ENCODE measurements at regions not wholly inside any gene's neighbourhood (a gene's known extent, or its start where the extent isn't known, plus 50 kb on each side); places are given as distances from the start of the nearest gene placed in this dataset.

DNA sequence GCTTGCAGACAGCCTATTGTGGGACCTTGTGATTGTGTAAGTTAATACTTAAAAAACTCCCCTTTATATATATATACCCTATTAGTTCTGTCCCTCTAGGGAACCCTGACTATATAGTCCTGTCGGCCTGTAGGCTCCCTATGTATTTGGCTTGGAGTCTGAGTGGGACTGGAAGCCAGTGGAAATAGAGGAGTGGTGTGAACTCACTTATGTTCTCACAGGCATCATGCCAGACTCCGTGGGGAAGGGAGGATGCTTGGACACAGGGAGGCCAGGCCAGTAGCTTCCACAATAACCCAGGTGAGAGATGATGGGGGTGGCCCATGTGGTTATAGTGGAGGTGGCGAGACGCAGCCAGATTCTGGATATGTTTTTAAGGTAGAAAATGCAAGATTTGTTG is 136.7 kb upstream of the SYT6 start:
- H4K91ac ChIP-seq (ENCODE audit: insufficient read depth, low read depth, low read length), result no peak overlapping the region
- no peak overlapping the region for H3K56ac ChIP-seq (ENCODE audit: extremely low read depth, insufficient read depth, low read length)
- no peaks in the 10 kb centered on the region for H3K36me3 ChIP-seq (ENCODE audit: control insufficient read depth, insufficient read depth, low read length)
- in situ Hi-C loops (cut with MboI; ENCODE audit: low sequenced_read_pairs) (loop anchor here (25.0 kb wide), 1 partner anchor 428 kb away; the partner anchor contains the start of gene PTPN22), intact Hi-C loops (cut with micrococcal nuclease) (no loop called here), dilution Hi-C loops (cut with HindIII; ENCODE audit: low sequenced_read_pairs, unreplicated experiment) (no loop called here)
- no peaks in the 10 kb centered on the region for H3K9me1 ChIP-seq (ENCODE audit: insufficient read depth, low read length)
- no peak overlapping the region for H4K5ac ChIP-seq (ENCODE audit: low read depth, low read length)
- no peaks in the 10 kb centered on the region for H4K20me1 ChIP-seq (ENCODE audit: insufficient read depth, low read length)
- H3K27ac ChIP-seq (ENCODE audit: insufficient read depth, low read length), result no peak overlapping the region
- H3K4me1 ChIP-seq (ENCODE audit: control insufficient read depth, insufficient read depth, low read length), result peaks cover 2% of the 10 kb centered on the region; the same call in 1 of the 2 replicates
- no peak overlapping the region for H4K8ac ChIP-seq (ENCODE audit: low read depth in 2 of 2, low read length in 2 of 2)
- no peaks in the 10 kb centered on the region for H3K79me1 ChIP-seq (ENCODE audit: low read depth in 1 of 2, low read length in 2 of 2)
- DNase-seq (no peak), ATAC-seq (ENCODE audit: low read depth) (no peak)
- no peak overlapping the region for H2AK5ac ChIP-seq (ENCODE audit: low read depth, low read length)
- H3K4me2 ChIP-seq (ENCODE audit: low read depth, low read length), result no peak overlapping the region
- ChIA-PET CTCF (no interaction called here), POLR2A (ENCODE audit: unreplicated experiment) (no interaction called here)
- no peak overlapping the region for H2BK15ac ChIP-seq (ENCODE audit: low read depth, low read length)
- H2AK9ac ChIP-seq (replicated peaks; ENCODE audit: low read depth, low read length, poor library complexity), result no peak overlapping the region
- H2BK20ac ChIP-seq (ENCODE audit: low read depth, low read length), result no peak overlapping the region
- H3K23ac ChIP-seq (ENCODE audit: low read depth, low read length), result no peak overlapping the region
- TF ChIP-seq MXI1 (IDR thresholded peaks at IDR 0.05; ENCODE audit: borderline replicate concordance, low read depth, low read length), result no peak
- TF ChIP-seq, protein P1, sequence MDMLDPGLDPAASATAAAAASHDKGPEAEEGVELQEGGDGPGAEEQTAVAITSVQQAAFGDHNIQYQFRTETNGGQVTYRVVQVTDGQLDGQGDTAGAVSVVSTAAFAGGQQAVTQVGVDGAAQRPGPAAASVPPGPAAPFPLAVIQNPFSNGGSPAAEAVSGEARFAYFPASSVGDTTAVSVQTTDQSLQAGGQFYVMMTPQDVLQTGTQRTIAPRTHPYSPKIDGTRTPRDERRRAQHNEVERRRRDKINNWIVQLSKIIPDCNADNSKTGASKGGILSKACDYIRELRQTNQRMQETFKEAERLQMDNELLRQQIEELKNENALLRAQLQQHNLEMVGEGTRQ (IDR thresholded peaks at IDR 0.05; ENCODE audit: low read depth, low read length), result no peak
- TF ChIP-seq POLR2A (IDR thresholded peaks at IDR 0.05; ENCODE audit: low read depth, low read length), result no peak
- TF ChIP-seq CHD1 (IDR thresholded peaks at IDR 0.05; ENCODE audit: low read depth, low read length), result no peak
- no peak for TF ChIP-seq RCOR1 (IDR thresholded peaks at IDR 0.05; ENCODE audit: insufficient replicate concordance, low read length)
- TF ChIP-seq NFE2L2 (IDR thresholded peaks at IDR 0.05; ENCODE audit: low read depth, low read length), result no peak
- TF ChIP-seq BHLHE40 (IDR thresholded peaks at IDR 0.05; ENCODE audit: low read depth, low read length), result no peak
- TF ChIP-seq SMC3 (IDR thresholded peaks at IDR 0.05; ENCODE audit: low read depth, low read length), result no peak
- no peak for TF ChIP-seq RFX5 (IDR thresholded peaks at IDR 0.05; ENCODE audit: low read depth, low read length)
- TF ChIP-seq FOS (IDR thresholded peaks at IDR 0.05; ENCODE audit: low read depth, low read length), result no peak
- TF ChIP-seq, protein P2, sequence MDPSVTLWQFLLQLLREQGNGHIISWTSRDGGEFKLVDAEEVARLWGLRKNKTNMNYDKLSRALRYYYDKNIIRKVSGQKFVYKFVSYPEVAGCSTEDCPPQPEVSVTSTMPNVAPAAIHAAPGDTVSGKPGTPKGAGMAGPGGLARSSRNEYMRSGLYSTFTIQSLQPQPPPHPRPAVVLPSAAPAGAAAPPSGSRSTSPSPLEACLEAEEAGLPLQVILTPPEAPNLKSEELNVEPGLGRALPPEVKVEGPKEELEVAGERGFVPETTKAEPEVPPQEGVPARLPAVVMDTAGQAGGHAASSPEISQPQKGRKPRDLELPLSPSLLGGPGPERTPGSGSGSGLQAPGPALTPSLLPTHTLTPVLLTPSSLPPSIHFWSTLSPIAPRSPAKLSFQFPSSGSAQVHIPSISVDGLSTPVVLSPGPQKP (IDR thresholded peaks at IDR 0.05; ENCODE audit: borderline replicate concordance, low read depth, low read length), result no peak
- TF ChIP-seq RAD21 (IDR thresholded peaks at IDR 0.05; ENCODE audit: low read length), result no peak
- TF ChIP-seq, protein P3, sequence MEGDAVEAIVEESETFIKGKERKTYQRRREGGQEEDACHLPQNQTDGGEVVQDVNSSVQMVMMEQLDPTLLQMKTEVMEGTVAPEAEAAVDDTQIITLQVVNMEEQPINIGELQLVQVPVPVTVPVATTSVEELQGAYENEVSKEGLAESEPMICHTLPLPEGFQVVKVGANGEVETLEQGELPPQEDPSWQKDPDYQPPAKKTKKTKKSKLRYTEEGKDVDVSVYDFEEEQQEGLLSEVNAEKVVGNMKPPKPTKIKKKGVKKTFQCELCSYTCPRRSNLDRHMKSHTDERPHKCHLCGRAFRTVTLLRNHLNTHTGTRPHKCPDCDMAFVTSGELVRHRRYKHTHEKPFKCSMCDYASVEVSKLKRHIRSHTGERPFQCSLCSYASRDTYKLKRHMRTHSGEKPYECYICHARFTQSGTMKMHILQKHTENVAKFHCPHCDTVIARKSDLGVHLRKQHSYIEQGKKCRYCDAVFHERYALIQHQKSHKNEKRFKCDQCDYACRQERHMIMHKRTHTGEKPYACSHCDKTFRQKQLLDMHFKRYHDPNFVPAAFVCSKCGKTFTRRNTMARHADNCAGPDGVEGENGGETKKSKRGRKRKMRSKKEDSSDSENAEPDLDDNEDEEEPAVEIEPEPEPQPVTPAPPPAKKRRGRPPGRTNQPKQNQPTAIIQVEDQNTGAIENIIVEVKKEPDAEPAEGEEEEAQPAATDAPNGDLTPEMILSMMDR (conservative IDR thresholded peaks at IDR 0.05; ENCODE audit: low read depth, low read length), result no peak
- TF ChIP-seq MAZ (IDR thresholded peaks at IDR 0.05; ENCODE audit: borderline replicate concordance, low read depth, low read length), result no peak
- no peak for TF ChIP-seq MAFK (IDR thresholded peaks at IDR 0.05; ENCODE audit: low read depth, low read length)
- no peak for TF ChIP-seq CEBPB (IDR thresholded peaks at IDR 0.05; ENCODE audit: low read depth, low read length)
- H3K14ac ChIP-seq (replicated peaks; ENCODE audit: low read depth, low read length), result no peak overlapping the region
- H3K9me3 ChIP-seq (ENCODE audit: control insufficient read depth, insufficient read depth, low read length), result no peaks in the 10 kb centered on the region
- no peak overlapping the region for H3K4ac ChIP-seq (ENCODE audit: low read depth, low read length)
- H3K4me3 ChIP-seq (ENCODE audit: insufficient read depth, low read depth, low read length), result no peak overlapping the region
- no peak overlapping the region for H2BK120ac ChIP-seq (ENCODE audit: low read depth, low read length)
- H2AFZ ChIP-seq (replicated peaks; ENCODE audit: low read length, poor library complexity), result no peak overlapping the region
- WGBS, 2 experiments (ENCODE audit: extremely low coverage in 2 of 2, insufficient read length in 1 of 2), result 0% methylated on average over 1 of the region's 4 CpGs; no CpG with 5 or more reads in 1 of the 2 experiments
- H2BK5ac ChIP-seq (ENCODE audit: low read depth, low read length, poor library complexity, severe bottlenecking), result no peak overlapping the region
- no peak overlapping the region for H3K18ac ChIP-seq (ENCODE audit: low read depth, low read length)
- BruUV-seq (replicated peaks), result no TSS peak
- H3K9ac ChIP-seq (ENCODE audit: low read depth, low read length), result no peak overlapping the region
- H3K27me3 ChIP-seq (ENCODE audit: control insufficient read depth, insufficient read depth, low read length), result peaks cover 15% of the 10 kb centered on the region

Measured in IMR-90 (cell line).